ENCODE measurements at regions not wholly inside any gene's neighbourhood (a gene's known extent, or its start where the extent isn't known, plus 50 kb on each side); places are given as distances from the start of the nearest gene placed in this dataset.

GRCh38 chr12:89210277-89210676, 142.0 kb downstream of the DUSP6 start:
- no peak for TF ChIP-seq POLR2AphosphoS5 (IDR thresholded peaks at IDR 0.05; ENCODE audit: borderline replicate concordance, low read depth, low read length)
- no peak for TF ChIP-seq EZH2 (IDR thresholded peaks at IDR 0.05)

All from SK-N-MC (cell line).